ENCODE measurements at regions not wholly inside any gene's neighbourhood (a gene's known extent, or its start where the extent isn't known, plus 50 kb on each side); places are given as distances from the start of the nearest gene placed in this dataset.

GRCh38 chr4:114527637-114528036 lies 71.0 kb upstream of the UGT8 start:
- DNase-seq (ENCODE audit: low read depth in 3 of 3), result no peak

DNA sequence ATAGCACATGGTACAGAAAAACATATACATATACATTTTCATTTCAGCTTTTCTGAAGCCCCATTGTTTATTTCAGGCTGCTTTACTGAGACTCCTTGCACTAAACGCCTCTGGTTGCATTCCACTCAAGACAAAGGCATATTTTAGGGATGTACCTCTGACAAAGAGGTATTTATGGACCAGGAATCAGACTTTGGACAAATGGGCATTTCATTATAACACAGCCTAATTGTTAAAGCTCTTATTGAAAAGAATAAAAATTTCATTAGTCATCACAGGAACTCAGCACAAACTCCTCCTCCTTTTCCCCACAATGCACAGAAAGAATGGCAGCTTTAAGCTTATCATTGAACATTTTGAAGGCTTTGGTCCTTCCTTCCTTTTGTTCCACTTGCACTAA lies 62.9 kb upstream of the UGT8 start:
- DNase-seq (ENCODE audit: low read depth in 3 of 3), result no peak

GRCh38 chr4:114537352-114537751 lies 61.3 kb upstream of the UGT8 start:
- DNase-seq (ENCODE audit: low read depth in 3 of 3), result no peak

- DNase-seq (ENCODE audit: low read depth in 3 of 3), result no peak
Measured at GRCh38 chr4:114538012-114538617, 60.5 kb upstream of the UGT8 start.

DNA sequence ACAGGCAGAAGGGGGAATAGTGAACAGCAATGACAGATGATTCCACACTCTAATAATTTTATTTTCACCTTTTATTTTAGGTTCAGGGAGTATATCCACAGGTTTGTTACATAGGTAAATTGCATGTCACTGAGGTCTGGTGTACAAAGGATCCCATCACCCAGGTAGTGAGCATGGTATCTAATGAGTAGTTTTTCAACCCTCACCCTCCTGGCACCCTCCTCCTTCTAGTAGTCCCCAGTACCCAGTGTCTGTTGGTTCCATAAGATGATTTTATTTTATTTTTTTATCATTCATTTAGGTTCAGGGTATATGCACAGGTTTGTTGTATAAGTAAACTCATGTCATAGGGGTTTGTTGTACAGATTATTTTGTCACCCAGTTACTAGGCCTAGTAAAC lies 58.6 kb upstream of the UGT8 start:
- DNase-seq (ENCODE audit: low read depth in 3 of 3), result no peak

- no peak for DNase-seq (ENCODE audit: low read depth in 3 of 3)
Measured at GRCh38 chr4:114547340-114548134, 51.1 kb upstream of the UGT8 start.
